Liver (tissue), 3 donors: ENCODE measurements at regions not wholly inside any gene's neighbourhood (a gene's known extent, or its start where the extent isn't known, plus 50 kb on each side); places are given as distances from the start of the nearest gene placed in this dataset.

Source experiments
- EGR1 ChIP-seq, 2 donors: IDR thresholded peaks; 2 replicates each; pipeline ENCODE4 v1.6.1; 2016 to 2018; ENCODE audit warnings: antibody characterized with exemption in 2 of 2, low read depth in 2 of 2
- GABPA ChIP-seq, 2 donors: IDR thresholded peaks in 1 of 2; conservative IDR thresholded peaks in 1 of 2; 2 replicates each; pipeline ENCODE4 v1.6.1; 2016; ENCODE audit warnings: antibody characterized with exemption in 2 of 2, mild to moderate bottlenecking in 1 of 2, moderate library complexity in 1 of 2
- NR2F2 ChIP-seq: IDR thresholded peaks from 2 replicates; pipeline ENCODE4 v1.6.1; 2016; ENCODE audit warnings: antibody characterized with exemption
- RAD21 ChIP-seq, 2 donors: IDR thresholded peaks; 2 replicates each; pipeline ENCODE4 v1.6.1; 2016; ENCODE audit warnings: antibody characterized with exemption in 2 of 2, mild to moderate bottlenecking in 2 of 2
- RXRA ChIP-seq, 2 donors: IDR thresholded peaks; 2 replicates each; pipeline ENCODE4 v1.6.1; 2017 to 2018; ENCODE audit warnings: antibody characterized with exemption in 2 of 2, mild to moderate bottlenecking in 1 of 2
- SP1 ChIP-seq: IDR thresholded peaks from 2 replicates; pipeline ENCODE4 v1.6.1; 2018; ENCODE audit warnings: antibody characterized with exemption, mild to moderate bottlenecking
- TAF1 ChIP-seq: conservative IDR thresholded peaks from 2 replicates; pipeline ENCODE4 v1.6.1; 2016; ENCODE audit warnings: antibody characterized with exemption, mild to moderate bottlenecking
- YY1 ChIP-seq: IDR thresholded peaks from 2 replicates; pipeline ENCODE4 v1.6.1; 2016; ENCODE audit warnings: antibody characterized with exemption, mild to moderate bottlenecking
- TF ChIP-seq, protein P1 (sequence below): IDR thresholded peaks from 2 replicates; pipeline ENCODE4 v1.6.1; 2016; ENCODE audit warnings: antibody characterized with exemption
- TF ChIP-seq, protein P2 (sequence below): fragments of 150-350 bp; IDR thresholded peaks from 2 replicates; pipeline ENCODE4 v1.5.1; 2017; ENCODE audit warnings: improper control_type of control experiment, low read depth, low read length; ENCODE audit not compliant: missing input control
- TF ChIP-seq, protein P3 (sequence below): IDR thresholded peaks from 2 replicates; pipeline ENCODE4 v1.6.1; 2016; ENCODE audit warnings: antibody characterized with exemption
- TF ChIP-seq, protein P4 (sequence below): IDR thresholded peaks from 2 replicates; pipeline ENCODE4 v1.6.1; 2016; ENCODE audit warnings: antibody characterized with exemption, mild to moderate bottlenecking
- TF ChIP-seq, protein P5 (sequence below): IDR thresholded peaks from 2 replicates; pipeline ENCODE4 v1.6.1; 2016; ENCODE audit warnings: antibody characterized with exemption
- donor health status: healthy.
- donor health status: healthy.

DNA sequence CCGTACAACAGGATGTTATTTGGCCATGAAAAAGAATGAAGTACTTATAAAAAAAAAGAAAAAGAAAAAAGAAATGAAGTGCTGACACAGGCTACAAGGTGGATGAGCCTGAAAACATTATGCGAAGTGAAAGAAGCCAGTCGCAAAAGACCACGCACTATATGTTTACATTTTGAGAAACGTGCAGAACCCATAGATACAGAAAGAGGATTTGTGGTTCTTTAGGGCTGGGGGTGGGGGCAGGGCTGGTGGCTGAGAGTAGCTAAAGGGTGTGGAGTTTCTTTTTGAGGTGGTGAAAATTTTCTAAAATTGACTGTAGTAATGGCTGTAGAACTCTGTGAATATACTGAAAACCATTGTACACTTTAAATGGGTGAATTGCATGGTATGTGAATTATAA is 86.0 kb upstream of the FAM20C start:
- TF ChIP-seq, protein P1, sequence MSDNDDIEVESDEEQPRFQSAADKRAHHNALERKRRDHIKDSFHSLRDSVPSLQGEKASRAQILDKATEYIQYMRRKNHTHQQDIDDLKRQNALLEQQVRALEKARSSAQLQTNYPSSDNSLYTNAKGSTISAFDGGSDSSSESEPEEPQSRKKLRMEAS: no peak
- TF ChIP-seq, protein P2, sequence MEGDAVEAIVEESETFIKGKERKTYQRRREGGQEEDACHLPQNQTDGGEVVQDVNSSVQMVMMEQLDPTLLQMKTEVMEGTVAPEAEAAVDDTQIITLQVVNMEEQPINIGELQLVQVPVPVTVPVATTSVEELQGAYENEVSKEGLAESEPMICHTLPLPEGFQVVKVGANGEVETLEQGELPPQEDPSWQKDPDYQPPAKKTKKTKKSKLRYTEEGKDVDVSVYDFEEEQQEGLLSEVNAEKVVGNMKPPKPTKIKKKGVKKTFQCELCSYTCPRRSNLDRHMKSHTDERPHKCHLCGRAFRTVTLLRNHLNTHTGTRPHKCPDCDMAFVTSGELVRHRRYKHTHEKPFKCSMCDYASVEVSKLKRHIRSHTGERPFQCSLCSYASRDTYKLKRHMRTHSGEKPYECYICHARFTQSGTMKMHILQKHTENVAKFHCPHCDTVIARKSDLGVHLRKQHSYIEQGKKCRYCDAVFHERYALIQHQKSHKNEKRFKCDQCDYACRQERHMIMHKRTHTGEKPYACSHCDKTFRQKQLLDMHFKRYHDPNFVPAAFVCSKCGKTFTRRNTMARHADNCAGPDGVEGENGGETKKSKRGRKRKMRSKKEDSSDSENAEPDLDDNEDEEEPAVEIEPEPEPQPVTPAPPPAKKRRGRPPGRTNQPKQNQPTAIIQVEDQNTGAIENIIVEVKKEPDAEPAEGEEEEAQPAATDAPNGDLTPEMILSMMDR: no peak
- TF ChIP-seq TAF1 (no peak), EGR1 (IDR thresholded peaks at IDR 0.05; ENCODE audit: low read depth in 2 of 2) (no peak), SP1 (no peak), RAD21 (IDR thresholded peaks at IDR 0.05) (no peak), YY1 (no peak), NR2F2 (no peak), GABPA (IDR thresholded peaks at IDR 0.05 in 1 of 2, conservative IDR thresholded peaks at IDR 0.05 in 1 of 2) (no peak), RXRA (IDR thresholded peaks at IDR 0.05) (no peak)
- TF ChIP-seq, protein P3, sequence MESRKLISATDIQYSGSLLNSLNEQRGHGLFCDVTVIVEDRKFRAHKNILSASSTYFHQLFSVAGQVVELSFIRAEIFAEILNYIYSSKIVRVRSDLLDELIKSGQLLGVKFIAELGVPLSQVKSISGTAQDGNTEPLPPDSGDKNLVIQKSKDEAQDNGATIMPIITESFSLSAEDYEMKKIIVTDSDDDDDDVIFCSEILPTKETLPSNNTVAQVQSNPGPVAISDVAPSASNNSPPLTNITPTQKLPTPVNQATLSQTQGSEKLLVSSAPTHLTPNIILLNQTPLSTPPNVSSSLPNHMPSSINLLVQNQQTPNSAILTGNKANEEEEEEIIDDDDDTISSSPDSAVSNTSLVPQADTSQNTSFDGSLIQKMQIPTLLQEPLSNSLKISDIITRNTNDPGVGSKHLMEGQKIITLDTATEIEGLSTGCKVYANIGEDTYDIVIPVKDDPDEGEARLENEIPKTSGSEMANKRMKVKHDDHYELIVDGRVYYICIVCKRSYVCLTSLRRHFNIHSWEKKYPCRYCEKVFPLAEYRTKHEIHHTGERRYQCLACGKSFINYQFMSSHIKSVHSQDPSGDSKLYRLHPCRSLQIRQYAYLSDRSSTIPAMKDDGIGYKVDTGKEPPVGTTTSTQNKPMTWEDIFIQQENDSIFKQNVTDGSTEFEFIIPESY: no peak
- TF ChIP-seq, protein P4, sequence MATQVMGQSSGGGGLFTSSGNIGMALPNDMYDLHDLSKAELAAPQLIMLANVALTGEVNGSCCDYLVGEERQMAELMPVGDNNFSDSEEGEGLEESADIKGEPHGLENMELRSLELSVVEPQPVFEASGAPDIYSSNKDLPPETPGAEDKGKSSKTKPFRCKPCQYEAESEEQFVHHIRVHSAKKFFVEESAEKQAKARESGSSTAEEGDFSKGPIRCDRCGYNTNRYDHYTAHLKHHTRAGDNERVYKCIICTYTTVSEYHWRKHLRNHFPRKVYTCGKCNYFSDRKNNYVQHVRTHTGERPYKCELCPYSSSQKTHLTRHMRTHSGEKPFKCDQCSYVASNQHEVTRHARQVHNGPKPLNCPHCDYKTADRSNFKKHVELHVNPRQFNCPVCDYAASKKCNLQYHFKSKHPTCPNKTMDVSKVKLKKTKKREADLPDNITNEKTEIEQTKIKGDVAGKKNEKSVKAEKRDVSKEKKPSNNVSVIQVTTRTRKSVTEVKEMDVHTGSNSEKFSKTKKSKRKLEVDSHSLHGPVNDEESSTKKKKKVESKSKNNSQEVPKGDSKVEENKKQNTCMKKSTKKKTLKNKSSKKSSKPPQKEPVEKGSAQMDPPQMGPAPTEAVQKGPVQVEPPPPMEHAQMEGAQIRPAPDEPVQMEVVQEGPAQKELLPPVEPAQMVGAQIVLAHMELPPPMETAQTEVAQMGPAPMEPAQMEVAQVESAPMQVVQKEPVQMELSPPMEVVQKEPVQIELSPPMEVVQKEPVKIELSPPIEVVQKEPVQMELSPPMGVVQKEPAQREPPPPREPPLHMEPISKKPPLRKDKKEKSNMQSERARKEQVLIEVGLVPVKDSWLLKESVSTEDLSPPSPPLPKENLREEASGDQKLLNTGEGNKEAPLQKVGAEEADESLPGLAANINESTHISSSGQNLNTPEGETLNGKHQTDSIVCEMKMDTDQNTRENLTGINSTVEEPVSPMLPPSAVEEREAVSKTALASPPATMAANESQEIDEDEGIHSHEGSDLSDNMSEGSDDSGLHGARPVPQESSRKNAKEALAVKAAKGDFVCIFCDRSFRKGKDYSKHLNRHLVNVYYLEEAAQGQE: no peak
- TF ChIP-seq, protein P5, sequence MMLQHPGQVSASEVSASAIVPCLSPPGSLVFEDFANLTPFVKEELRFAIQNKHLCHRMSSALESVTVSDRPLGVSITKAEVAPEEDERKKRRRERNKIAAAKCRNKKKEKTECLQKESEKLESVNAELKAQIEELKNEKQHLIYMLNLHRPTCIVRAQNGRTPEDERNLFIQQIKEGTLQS: no peak
